Choroid plexus epithelial cell (primary cell): ENCODE measurements at regions not wholly inside any gene's neighbourhood (a gene's known extent, or its start where the extent isn't known, plus 50 kb on each side); places are given as distances from the start of the nearest gene placed in this dataset.
A peak's percentile ranks its signal among the peaks of the same experiment; 100 is the strongest.

Experiments used
- DNase-seq: peaks from one replicate; pipeline ENCODE4 v3.0.0-alpha.2; 2010; ENCODE audit warnings: low read depth
- H3K4me3 ChIP-seq: 2 replicates; pipeline ENCODE4 v1.5.1; 2011; ENCODE audit warnings: low read depth, mild to moderate bottlenecking, control low read depth, low read length, moderate library complexity
- CTCF ChIP-seq: conservative IDR thresholded peaks from 2 replicates; pipeline ENCODE4 v1.5.1; 2011; ENCODE audit warnings: low read depth, mild to moderate bottlenecking, control low read depth, inconsistent platforms, low read length, moderate library complexity

GRCh38 chr6:139920027-139920775 is 545.8 kb upstream of the CITED2 start:
- TF ChIP-seq CTCF: no peak
- no peak overlapping the region for H3K4me3 ChIP-seq
- DNase-seq: no peak

GRCh38 chr6:139919107-139920026 is 544.9 kb upstream of the CITED2 start:
- no peak for TF ChIP-seq CTCF
- no peak overlapping the region for H3K4me3 ChIP-seq
- no peak for DNase-seq

GRCh38 chr6:139917951-139918630 is 543.6 kb upstream of the CITED2 start:
- DNase-seq: no peak
- no peak for TF ChIP-seq CTCF
- no peak overlapping the region for H3K4me3 ChIP-seq

- no peak for TF ChIP-seq CTCF
- H3K4me3 ChIP-seq: no peak overlapping the region
- DNase-seq: no peak
Measured at GRCh38 chr6:139914910-139915309, 540.5 kb upstream of the CITED2 start.

- no peak for TF ChIP-seq CTCF
- DNase-seq: peak; percentile 35
- H3K4me3 ChIP-seq: no peak overlapping the region
Measured at GRCh38 chr6:139912735-139913400, 538.4 kb upstream of the CITED2 start.

GRCh38 chr6:139909992-139910391 is 535.5 kb upstream of the CITED2 start:
- DNase-seq: no peak
- no peak overlapping the region for H3K4me3 ChIP-seq
- no peak for TF ChIP-seq CTCF
